ENCODE measurements at regions not wholly inside any gene's neighbourhood (a gene's known extent, or its start where the extent isn't known, plus 50 kb on each side); places are given as distances from the start of the nearest gene placed in this dataset.

DNA sequence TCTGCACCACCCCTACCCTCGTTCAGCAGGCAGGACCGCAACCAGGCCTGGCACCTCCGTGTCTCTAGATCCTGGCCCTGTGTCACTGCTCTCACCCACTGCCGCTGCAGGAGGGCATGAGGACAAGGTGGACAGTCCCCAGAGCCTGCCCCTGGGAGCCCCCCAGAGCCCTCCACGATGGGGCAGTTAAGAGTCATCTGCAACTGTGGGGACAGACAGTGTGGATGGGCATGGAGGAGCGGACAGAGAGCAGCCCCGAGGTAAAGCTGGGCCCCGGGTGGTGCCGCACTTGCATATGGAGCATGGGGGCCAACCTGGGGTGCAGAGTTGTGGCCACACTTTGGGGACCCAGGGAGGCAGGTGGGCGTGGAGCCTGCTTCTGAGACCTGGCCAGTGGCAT is 905.1 kb upstream of the USP15 start:
- POLR2A ChIA-PET: no interaction called here

DNA sequence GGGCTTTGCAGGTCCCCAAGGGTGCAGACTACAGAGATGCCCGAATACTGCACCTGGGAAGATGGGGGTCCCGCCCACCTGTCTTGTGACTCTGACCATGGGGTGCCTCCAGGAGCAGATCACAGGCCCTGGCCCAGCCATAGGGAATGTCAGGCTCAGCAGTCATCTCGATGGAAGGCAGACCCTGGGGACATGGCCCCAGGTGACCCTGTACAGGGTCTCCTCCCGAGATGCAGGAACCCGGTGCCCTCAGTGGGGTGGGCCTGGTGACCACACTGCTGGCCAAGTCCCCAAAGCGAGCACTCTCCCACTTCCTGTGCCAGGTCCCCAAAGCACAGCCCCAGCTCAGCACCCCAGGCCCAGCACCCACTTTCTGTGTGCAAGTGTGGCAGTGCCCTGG is 903.7 kb upstream of the USP15 start:
- no peak for TF ChIP-seq HOXD13 (CRISPR knock-in tag; IDR thresholded peaks at IDR 0.05; ENCODE audit: borderline replicate concordance)
- no peaks in the 10 kb centered on the region for H3K9me3 ChIP-seq (ENCODE audit: control insufficient read depth, insufficient read depth, low read depth, low read length)
- H3K27ac ChIP-seq (ENCODE audit: extremely low read depth, low read depth, low read length): no peak overlapping the region
- no peak overlapping the region for H3K4me3 ChIP-seq (ENCODE audit: low read depth, low read length)
- ChIA-PET CTCF (no interaction called here), POLR2A (no interaction called here)
- H3K36me3 ChIP-seq (ENCODE audit: control insufficient read depth in 2 of 2, insufficient read depth in 1 of 2, low read length in 2 of 2): no peaks in the 10 kb centered on the region
- H3K4me1 ChIP-seq (ENCODE audit: control insufficient read depth, insufficient read depth, low read length): no peaks in the 10 kb centered on the region

More for the DNA sequence above, 905.1 kb upstream of the USP15 start:
- TF ChIP-seq ZNF157 (tag by site-specific recombination; IDR thresholded peaks at IDR 0.05): no peak
- no peak for TF ChIP-seq MEIS1 (CRISPR knock-in tag; IDR thresholded peaks at IDR 0.05; ENCODE audit: borderline replicate concordance)
- TF ChIP-seq ZNF585B (tag by site-specific recombination; IDR thresholded peaks at IDR 0.05): no peak
- no peak for TF ChIP-seq ZBTB20 (tag by site-specific recombination; IDR thresholded peaks at IDR 0.05)
- no peak for TF ChIP-seq ZBTB48 (tag by site-specific recombination; IDR thresholded peaks at IDR 0.05)
- TF ChIP-seq OVOL3 (tag by site-specific recombination; IDR thresholded peaks at IDR 0.05): no peak
- no peaks in the 10 kb centered on the region for H3K4me1 ChIP-seq (ENCODE audit: control insufficient read depth, insufficient read depth, low read length)
- no peaks in the 10 kb centered on the region for H3K36me3 ChIP-seq (ENCODE audit: control insufficient read depth in 2 of 2, insufficient read depth in 1 of 2, low read length in 2 of 2)
- no peaks in the 10 kb centered on the region for H3K9me3 ChIP-seq (ENCODE audit: control insufficient read depth, insufficient read depth, low read depth, low read length)
- H3K27ac ChIP-seq (ENCODE audit: extremely low read depth, low read depth, low read length): no peak overlapping the region
- CTCF ChIA-PET: no interaction called here
- no peak overlapping the region for H3K4me3 ChIP-seq (ENCODE audit: low read depth, low read length)

DNA sequence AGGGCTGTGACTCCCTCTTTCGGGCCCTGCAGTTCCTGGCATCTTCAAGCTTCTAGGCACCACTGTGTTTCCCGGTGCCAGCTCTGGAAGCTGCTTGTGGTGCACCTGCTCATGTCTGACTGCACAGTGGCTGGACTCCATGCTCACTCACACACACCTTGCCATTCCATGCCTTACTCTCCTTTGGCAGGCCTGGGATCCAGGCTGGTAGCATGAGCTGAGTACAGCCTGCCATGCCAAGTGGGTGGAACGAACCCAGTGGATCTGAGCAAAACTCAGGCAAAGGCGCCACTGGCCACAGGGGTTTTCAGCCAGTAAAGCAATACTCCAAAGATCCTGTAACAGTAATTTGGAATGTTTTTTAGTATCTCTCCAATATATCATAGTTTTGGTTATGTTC is 902.7 kb upstream of the USP15 start:
- H3K36me3 ChIP-seq (ENCODE audit: control insufficient read depth in 2 of 2, insufficient read depth in 1 of 2, low read length in 2 of 2): no peaks in the 10 kb centered on the region
- TF ChIP-seq KLF16 (tag by site-specific recombination; IDR thresholded peaks at IDR 0.05) (no peak), ZNF169 (tag by site-specific recombination; IDR thresholded peaks at IDR 0.05) (no peak), ZNF112 (tag by site-specific recombination; IDR thresholded peaks at IDR 0.05) (no peak)
- TF ChIP-seq, protein P1, sequence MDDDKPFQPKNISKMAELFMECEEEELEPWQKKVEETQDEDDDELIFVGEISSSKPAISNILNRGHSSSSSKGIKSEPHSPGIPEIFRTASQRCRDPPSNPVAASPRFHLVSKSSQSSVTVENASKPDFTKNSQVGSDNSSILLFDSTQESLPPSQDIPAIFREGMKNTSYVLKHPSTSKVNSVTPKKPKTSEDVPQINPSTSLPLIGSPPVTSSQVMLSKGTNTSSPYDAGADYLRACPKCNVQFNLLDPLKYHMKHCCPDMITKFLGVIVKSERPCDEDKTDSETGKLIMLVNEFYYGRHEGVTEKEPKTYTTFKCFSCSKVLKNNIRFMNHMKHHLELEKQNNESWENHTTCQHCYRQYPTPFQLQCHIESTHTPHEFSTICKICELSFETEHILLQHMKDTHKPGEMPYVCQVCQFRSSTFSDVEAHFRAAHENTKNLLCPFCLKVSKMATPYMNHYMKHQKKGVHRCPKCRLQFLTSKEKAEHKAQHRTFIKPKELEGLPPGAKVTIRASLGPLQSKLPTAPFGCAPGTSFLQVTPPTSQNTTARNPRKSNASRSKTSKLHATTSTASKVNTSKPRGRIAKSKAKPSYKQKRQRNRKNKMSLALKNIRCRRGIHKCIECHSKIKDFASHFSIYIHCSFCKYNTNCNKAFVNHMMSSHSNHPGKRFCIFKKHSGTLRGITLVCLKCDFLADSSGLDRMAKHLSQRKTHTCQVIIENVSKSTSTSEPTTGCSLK (tag by site-specific recombination; IDR thresholded peaks at IDR 0.05): no peak
- ChIA-PET POLR2A (no interaction called here), CTCF (no interaction called here)
- H3K4me3 ChIP-seq (ENCODE audit: low read depth, low read length): no peak overlapping the region
- no peaks in the 10 kb centered on the region for H3K4me1 ChIP-seq (ENCODE audit: control insufficient read depth, insufficient read depth, low read length)
- H3K27ac ChIP-seq (ENCODE audit: extremely low read depth, low read depth, low read length): no peak overlapping the region
- no peaks in the 10 kb centered on the region for H3K9me3 ChIP-seq (ENCODE audit: control insufficient read depth, insufficient read depth, low read depth, low read length)

DNA sequence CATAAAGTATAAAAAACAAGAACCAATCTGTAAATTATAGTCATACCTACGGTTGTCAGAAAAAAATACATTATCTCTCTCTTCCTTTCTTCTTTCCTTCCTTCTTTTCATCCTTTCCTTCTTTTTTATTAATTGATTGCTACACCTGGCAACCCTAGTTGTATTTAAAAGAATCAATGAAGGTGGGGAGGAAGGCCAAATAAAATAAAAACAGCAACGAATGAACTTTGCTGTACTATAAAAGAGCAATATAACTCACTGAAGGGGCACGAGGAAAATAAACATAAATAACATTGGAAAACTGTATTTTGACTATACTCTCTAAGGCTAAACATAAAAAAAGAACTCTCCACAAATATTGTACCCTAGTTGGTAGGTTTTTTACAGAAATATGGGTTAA is 898.2 kb upstream of the USP15 start:
- Histone ChIP-seq H3K9me3 (ENCODE audit: control insufficient read depth, insufficient read depth, low read depth, low read length) (no peaks in the 10 kb centered on the region), H3K36me3 (ENCODE audit: control insufficient read depth in 2 of 2, insufficient read depth in 1 of 2, low read length in 2 of 2) (no peaks in the 10 kb centered on the region), H3K4me3 (ENCODE audit: low read depth, low read length) (no peak overlapping the region), H3K27ac (ENCODE audit: extremely low read depth, low read depth, low read length) (no peak overlapping the region), H3K4me1 (ENCODE audit: control insufficient read depth, insufficient read depth, low read length) (no peaks in the 10 kb centered on the region)
- no peak for TF ChIP-seq ZNF776 (tag by site-specific recombination; IDR thresholded peaks at IDR 0.05; ENCODE audit: borderline replicate concordance)
- no peak for TF ChIP-seq ZNF16 (tag by site-specific recombination; IDR thresholded peaks at IDR 0.05; ENCODE audit: low read depth)
- TF ChIP-seq ZBTB8A (tag by site-specific recombination; IDR thresholded peaks at IDR 0.05): no peak
- TF ChIP-seq ZNF561 (tag by site-specific recombination; IDR thresholded peaks at IDR 0.05; ENCODE audit: borderline replicate concordance): no peak
- POLR2A ChIA-PET: no interaction called here
- CTCF ChIA-PET: no interaction called here

DNA sequence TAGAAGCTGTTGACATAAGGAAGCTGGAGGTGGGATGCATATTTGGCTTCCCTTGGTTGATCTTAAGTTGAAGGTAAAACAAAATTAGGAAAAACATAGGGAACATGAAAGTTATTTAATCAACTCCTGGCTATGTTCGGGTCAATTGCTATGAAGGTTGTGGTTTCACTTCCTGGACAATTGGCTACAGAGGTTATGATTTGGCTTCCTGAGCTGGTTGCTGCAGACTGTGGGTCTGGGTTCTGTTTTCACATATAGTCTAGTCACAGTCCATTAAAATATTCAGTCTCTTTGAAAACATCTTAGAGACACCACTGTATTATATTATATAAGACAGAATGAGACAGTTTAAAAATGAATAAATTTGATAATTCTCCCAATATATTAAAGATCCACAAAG is 895.2 kb upstream of the USP15 start:
- Histone ChIP-seq H3K27ac (ENCODE audit: extremely low read depth, low read depth, low read length) (no peak overlapping the region), H3K36me3 (ENCODE audit: control insufficient read depth in 2 of 2, insufficient read depth in 1 of 2, low read length in 2 of 2) (no peaks in the 10 kb centered on the region), H3K9me3 (ENCODE audit: control insufficient read depth, insufficient read depth, low read depth, low read length) (no peaks in the 10 kb centered on the region), H3K4me3 (ENCODE audit: low read depth, low read length) (no peak overlapping the region), H3K4me1 (ENCODE audit: control insufficient read depth, insufficient read depth, low read length) (no peaks in the 10 kb centered on the region)
- ChIA-PET POLR2A (no interaction called here), CTCF (no interaction called here)
- TF ChIP-seq SETDB1 (IDR thresholded peaks at IDR 0.05; ENCODE audit: insufficient read length, low read length): no peak

Data from HEK293 (cell line).